ENCODE measurements at regions not wholly inside any gene's neighbourhood (a gene's known extent, or its start where the extent isn't known, plus 50 kb on each side); places are given as distances from the start of the nearest gene placed in this dataset.

DNA sequence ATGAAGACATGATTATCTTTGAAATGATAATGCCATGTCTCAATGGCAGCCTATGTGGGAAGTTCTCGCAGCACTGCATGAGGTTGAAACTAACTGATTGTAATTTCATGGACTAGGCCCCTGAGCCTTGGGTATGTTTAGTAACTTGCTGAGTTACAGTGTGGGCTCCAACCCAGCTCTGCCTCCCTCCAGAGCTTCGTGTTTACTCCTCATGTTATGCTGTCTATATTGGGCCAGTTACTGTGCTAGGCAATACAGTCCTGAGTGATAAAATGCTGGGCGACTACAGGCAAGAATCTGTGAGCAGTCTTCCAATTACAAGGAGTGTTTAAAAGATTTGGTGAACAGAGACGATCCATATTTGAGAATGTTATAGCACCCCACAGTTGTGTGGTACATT, 530.1 kb upstream of the CDH2 start:
- TF ChIP-seq FOXA1 (IDR thresholded peaks at IDR 0.05) (no peak), FOXA1 (CRISPR knock-in tag; IDR thresholded peaks at IDR 0.05) (no peak), CENPX (CRISPR knock-in tag; IDR thresholded peaks at IDR 0.05) (no peak), ZNF382 (CRISPR knock-in tag; IDR thresholded peaks at IDR 0.05; ENCODE audit: borderline replicate concordance) (no peak)
- TF ChIP-seq, protein P1, sequence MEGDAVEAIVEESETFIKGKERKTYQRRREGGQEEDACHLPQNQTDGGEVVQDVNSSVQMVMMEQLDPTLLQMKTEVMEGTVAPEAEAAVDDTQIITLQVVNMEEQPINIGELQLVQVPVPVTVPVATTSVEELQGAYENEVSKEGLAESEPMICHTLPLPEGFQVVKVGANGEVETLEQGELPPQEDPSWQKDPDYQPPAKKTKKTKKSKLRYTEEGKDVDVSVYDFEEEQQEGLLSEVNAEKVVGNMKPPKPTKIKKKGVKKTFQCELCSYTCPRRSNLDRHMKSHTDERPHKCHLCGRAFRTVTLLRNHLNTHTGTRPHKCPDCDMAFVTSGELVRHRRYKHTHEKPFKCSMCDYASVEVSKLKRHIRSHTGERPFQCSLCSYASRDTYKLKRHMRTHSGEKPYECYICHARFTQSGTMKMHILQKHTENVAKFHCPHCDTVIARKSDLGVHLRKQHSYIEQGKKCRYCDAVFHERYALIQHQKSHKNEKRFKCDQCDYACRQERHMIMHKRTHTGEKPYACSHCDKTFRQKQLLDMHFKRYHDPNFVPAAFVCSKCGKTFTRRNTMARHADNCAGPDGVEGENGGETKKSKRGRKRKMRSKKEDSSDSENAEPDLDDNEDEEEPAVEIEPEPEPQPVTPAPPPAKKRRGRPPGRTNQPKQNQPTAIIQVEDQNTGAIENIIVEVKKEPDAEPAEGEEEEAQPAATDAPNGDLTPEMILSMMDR (CRISPR knock-in tag; IDR thresholded peaks at IDR 0.05) = no peak
